Panc1 (cell line): ENCODE measurements at regions not wholly inside any gene's neighbourhood (a gene's known extent, or its start where the extent isn't known, plus 50 kb on each side); places are given as distances from the start of the nearest gene placed in this dataset.

Source experiments
- ATAC-seq: fragments of 200-7000 bp; cut with Tn5 transposase; 2 replicates; pipeline ENCODE4 v1.9.1; 2020; ENCODE audit warnings: mild to moderate bottlenecking, moderate library complexity
- BruUV-seq: library from RNA; stranded (reverse); fragments of 400-500 nt; replicated peaks from 2 replicates; lab custom pipeline; 2021; lab: Mats Ljungman, UMichigan
- CTCF ChIA-PET: fragments of 300-600 bp; sonication (Branson Sonifier 250); formaldehyde crosslinking; loops from one replicate; lab custom pipeline; 2022; ENCODE audit warnings: antibody characterized with exemption; lab: Charles Lee
- POLR2A ChIA-PET: fragments of 300-600 bp; sonication (Branson Sonifier 250); formaldehyde crosslinking; loops from one replicate; lab custom pipeline; 2022; ENCODE audit warnings: antibody characterized with exemption; lab: Charles Lee
- DNase-seq: peaks from one replicate; pipeline ENCODE4 v3.0.0-alpha.2; 2010; ENCODE audit warnings: low read depth, low spot score
- H3K27ac ChIP-seq: 2 replicates; pipeline ENCODE4 v1.5.1; 2011; ENCODE audit warnings: mild to moderate bottlenecking, low read length, inconsistent platforms
- H3K27me3 ChIP-seq: fragments of 200-500 bp; sonication (Bioruptor generic); 2 replicates; pipeline ENCODE4 v1.6.0; 2014; ENCODE audit warnings: low read length, inconsistent platforms; ENCODE audit not compliant: control insufficient read depth, insufficient read depth
- H3K36me3 ChIP-seq: fragments of 200-500 bp; sonication (Bioruptor generic); 2 replicates; pipeline ENCODE4 v1.5.1; 2014; ENCODE audit warnings: inconsistent platforms, mild to moderate bottlenecking, low read length, moderate library complexity; ENCODE audit not compliant: control insufficient read depth, insufficient read depth
- H3K4me1 ChIP-seq: 2 replicates; pipeline ENCODE4 v1.5.1; 2011; ENCODE audit warnings: inconsistent platforms, mild to moderate bottlenecking, low read length, moderate library complexity; ENCODE audit not compliant: control insufficient read depth, insufficient read depth
- H3K4me3 ChIP-seq, 2 experiments: 2 replicates each; pipeline ENCODE4 v1.5.1; 2011 to 2012; ENCODE audit warnings: low read depth in 2 of 2, low read length in 2 of 2, mild to moderate bottlenecking in 2 of 2, inconsistent platforms in 1 of 2, moderate library complexity in 1 of 2
- H3K9me3 ChIP-seq: fragments of 200-500 bp; sonication (Bioruptor generic); 2 replicates; pipeline ENCODE4 v1.5.1; 2014; ENCODE audit warnings: low read depth, mild to moderate bottlenecking, inconsistent platforms, low read length, moderate library complexity; ENCODE audit not compliant: control insufficient read depth, insufficient read depth
- POLR2AphosphoS5 ChIP-seq: IDR thresholded peaks from 2 replicates; pipeline ENCODE4 v1.6.1; 2012; ENCODE audit warnings: mild to moderate bottlenecking, low read depth, low read length, moderate library complexity
- REST ChIP-seq, 2 experiments: IDR thresholded peaks; 2 replicates each; pipeline ENCODE4 v1.6.1; 2011 to 2012; ENCODE audit warnings: low read depth in 2 of 2, control low read depth in 1 of 2, low read length in 1 of 2, mild to moderate bottlenecking in 1 of 2, moderate library complexity in 1 of 2; ENCODE audit not compliant: insufficient read depth in 1 of 2
- SIN3A ChIP-seq: IDR thresholded peaks from 2 replicates; pipeline ENCODE4 v1.6.1; 2012; ENCODE audit warnings: low read depth, mild to moderate bottlenecking, low read length, moderate library complexity, borderline replicate concordance; ENCODE audit not compliant: insufficient read depth
- TCF7L2 ChIP-seq: IDR thresholded peaks from 2 replicates; pipeline ENCODE4 v1.6.1; 2011; ENCODE audit warnings: mild to moderate bottlenecking, low read depth, low read length, inconsistent platforms
- in situ Hi-C: cut with HindIII; loops from 2 replicates; pipeline ENCODE4 v1.10.0; 2016; ENCODE audit warnings: low sequenced_read_pairs, low pct_unique_long_range_greater_than_20kb
- intact Hi-C: fragments of 100-400 bp; cut with micrococcal nuclease; formaldehyde crosslinking; loops from one replicate; pipeline ENCODE4 v1.10.0; 2022; ENCODE audit not compliant: unreplicated experiment
- TF ChIP-seq, protein P1 (sequence below): fragments of 450-650 bp; IDR thresholded peaks from 2 replicates; pipeline ENCODE4 v1.5.1; 2017; ENCODE audit warnings: mild to moderate bottlenecking

DNA sequence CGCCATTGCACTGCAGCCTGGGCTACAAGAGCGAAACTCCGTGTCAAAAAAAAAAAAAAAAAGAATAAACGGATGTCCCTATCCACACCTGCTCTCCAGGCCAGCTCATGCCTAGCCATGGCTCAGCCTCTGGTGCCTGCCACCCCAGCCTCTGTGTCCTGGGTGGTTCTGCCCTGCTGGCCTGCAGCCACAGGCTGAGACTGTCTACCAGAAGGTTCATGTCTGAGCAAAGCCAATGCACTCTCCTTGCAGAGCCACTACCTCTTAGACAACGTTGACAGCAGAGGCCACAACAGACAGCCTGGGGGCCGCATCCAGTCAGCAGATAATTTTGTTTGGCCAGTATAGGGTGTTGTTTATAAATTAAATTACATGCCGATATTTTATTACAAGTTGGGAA is 127.7 kb downstream of the ASB7 start:
- H3K9me3 ChIP-seq, result no peaks in the 10 kb centered on the region
- CTCF ChIA-PET, result no interaction called here
- no peaks in the 10 kb centered on the region for H3K36me3 ChIP-seq
- H3K4me3 ChIP-seq, result no peak overlapping the region
- peak overlapping the region; percentile 80; the same call in 1 of the 2 replicates for H3K27ac ChIP-seq
- H3K27me3 ChIP-seq, result no peaks in the 10 kb centered on the region
- POLR2A ChIA-PET, result no interaction called here
- BruUV-seq, result no TSS peak
- DNase-seq (no peak), ATAC-seq (no peak)
- peaks cover 67% of the 10 kb centered on the region for H3K4me1 ChIP-seq
- TF ChIP-seq POLR2AphosphoS5 (no peak), TCF7L2 (no peak), REST (IDR thresholded peaks at IDR 0.05; ENCODE audit: insufficient read depth in 1 of 2, low read depth in 2 of 2, low read length in 1 of 2) (no peak), SIN3A (no peak)
- TF ChIP-seq, protein P1, sequence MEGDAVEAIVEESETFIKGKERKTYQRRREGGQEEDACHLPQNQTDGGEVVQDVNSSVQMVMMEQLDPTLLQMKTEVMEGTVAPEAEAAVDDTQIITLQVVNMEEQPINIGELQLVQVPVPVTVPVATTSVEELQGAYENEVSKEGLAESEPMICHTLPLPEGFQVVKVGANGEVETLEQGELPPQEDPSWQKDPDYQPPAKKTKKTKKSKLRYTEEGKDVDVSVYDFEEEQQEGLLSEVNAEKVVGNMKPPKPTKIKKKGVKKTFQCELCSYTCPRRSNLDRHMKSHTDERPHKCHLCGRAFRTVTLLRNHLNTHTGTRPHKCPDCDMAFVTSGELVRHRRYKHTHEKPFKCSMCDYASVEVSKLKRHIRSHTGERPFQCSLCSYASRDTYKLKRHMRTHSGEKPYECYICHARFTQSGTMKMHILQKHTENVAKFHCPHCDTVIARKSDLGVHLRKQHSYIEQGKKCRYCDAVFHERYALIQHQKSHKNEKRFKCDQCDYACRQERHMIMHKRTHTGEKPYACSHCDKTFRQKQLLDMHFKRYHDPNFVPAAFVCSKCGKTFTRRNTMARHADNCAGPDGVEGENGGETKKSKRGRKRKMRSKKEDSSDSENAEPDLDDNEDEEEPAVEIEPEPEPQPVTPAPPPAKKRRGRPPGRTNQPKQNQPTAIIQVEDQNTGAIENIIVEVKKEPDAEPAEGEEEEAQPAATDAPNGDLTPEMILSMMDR, result no peak
- intact Hi-C loops (no loop called here), in situ Hi-C loops (no loop called here)

- H3K36me3 ChIP-seq, result no peaks in the 10 kb centered on the region
- no TSS peak for BruUV-seq
- H3K27ac ChIP-seq, result peak overlapping the region; percentile 80; the same call in 1 of the 2 replicates
- H3K4me3 ChIP-seq, result no peak overlapping the region
- ChIA-PET CTCF (no interaction called here), POLR2A (no interaction called here)
- H3K4me1 ChIP-seq, result peaks cover 66% of the 10 kb centered on the region
- no peak for DNase-seq
- ATAC-seq, result no peak
- in situ Hi-C loops, result no loop called here
- H3K9me3 ChIP-seq, result no peaks in the 10 kb centered on the region
- TF ChIP-seq, protein P1, result no peak
- no peak for TF ChIP-seq REST (IDR thresholded peaks at IDR 0.05; ENCODE audit: insufficient read depth in 1 of 2, low read depth in 2 of 2, low read length in 1 of 2)
- no peak for TF ChIP-seq SIN3A
- no peak for TF ChIP-seq TCF7L2
- TF ChIP-seq POLR2AphosphoS5, result no peak
- H3K27me3 ChIP-seq, result no peaks in the 10 kb centered on the region
- intact Hi-C loops, result no loop called here
Measured at GRCh38 chr15:100730655-100731266, 128.4 kb downstream of the ASB7 start.
